Neural cell (in vitro differentiated cells): ENCODE measurements at regions not wholly inside any gene's neighbourhood (a gene's known extent, or its start where the extent isn't known, plus 50 kb on each side); places are given as distances from the start of the nearest gene placed in this dataset.

ENCODE experiments used
- H2AFZ ChIP-seq: fragments of 200-600, 300-800 bp; sonication (generic), shearing (Covaris generic); 2 replicates; pipeline ENCODE4 v1.6.0; 2014; ENCODE audit warnings: low read depth, mild to moderate bottlenecking, antibody characterized with exemption, low read length, moderate library complexity
- H3F3A ChIP-seq: fragments of 200-600 bp; shearing (Covaris generic); 2 replicates; pipeline ENCODE4 v1.6.1; 2016; ENCODE audit warnings: mild to moderate bottlenecking, moderate library complexity, mixed read lengths, antibody characterized with exemption, low read length; ENCODE audit not compliant: insufficient read depth, poor library complexity, severe bottlenecking
- H3K27ac ChIP-seq: fragments of 200-600, 300-800 bp; sonication (generic), shearing (Covaris generic); 2 replicates; pipeline ENCODE4 v1.5.1; 2014; ENCODE audit warnings: mild to moderate bottlenecking, low read length, moderate library complexity
- H3K27me3 ChIP-seq: fragments of 300-800, 200-600 bp; sonication (generic), shearing (Covaris generic); 2 replicates; pipeline ENCODE4 v1.6.0; 2014; ENCODE audit warnings: mild to moderate bottlenecking, low read depth, low read length, moderate library complexity; ENCODE audit not compliant: insufficient read depth
- H3K36me3 ChIP-seq: fragments of 300-800, 200-600 bp; sonication (generic), shearing (Covaris generic); 2 replicates; pipeline ENCODE4 v1.5.1; 2014; ENCODE audit warnings: mild to moderate bottlenecking, antibody characterized with exemption, low read length, moderate library complexity; ENCODE audit not compliant: insufficient read depth
- H3K4me2 ChIP-seq: fragments of 300-800, 200-600 bp; sonication (generic), shearing (Covaris generic); 2 replicates; pipeline ENCODE4 v1.6.0; 2014; ENCODE audit warnings: mild to moderate bottlenecking, low read length
- H3K4me3 ChIP-seq: fragments of 300-800, 200-600 bp; sonication (generic), shearing (Covaris generic); 2 replicates; pipeline ENCODE4 v1.5.1; 2014; ENCODE audit warnings: mild to moderate bottlenecking, low read length, moderate library complexity
- H3K79me2 ChIP-seq: fragments of 200-600 bp; shearing (Covaris generic); replicated peaks from 2 replicates; pipeline ENCODE4 v1.6.0; 2014; ENCODE audit warnings: mild to moderate bottlenecking, low read length, moderate library complexity; ENCODE audit not compliant: insufficient read depth
- H3K9ac ChIP-seq: fragments of 300-800, 200-600 bp; sonication (generic), shearing (Covaris generic); 2 replicates; pipeline ENCODE4 v1.6.1; 2016; ENCODE audit warnings: mild to moderate bottlenecking, low read length, mixed read lengths
- H3K9me2 ChIP-seq: fragments of 200-600 bp; shearing (Covaris generic); 2 replicates; pipeline ENCODE4 v1.6.1; 2016; ENCODE audit warnings: mild to moderate bottlenecking, low read length, mixed read lengths; ENCODE audit not compliant: insufficient read depth
- H3K9me3 ChIP-seq: fragments of 200-600, 300-800 bp; sonication (generic), shearing (Covaris generic); 2 replicates; pipeline ENCODE4 v1.6.1; 2016; ENCODE audit warnings: mild to moderate bottlenecking, mixed run types, low read length, moderate library complexity, mixed read lengths
- H4K20me1 ChIP-seq: fragments of 200-600 bp; shearing (Covaris generic); 2 replicates; pipeline ENCODE4 v1.6.1; 2016; ENCODE audit warnings: mild to moderate bottlenecking, mixed run types; ENCODE audit not compliant: insufficient read depth
- EP300 ChIP-seq: fragments of 450-650 bp; conservative IDR thresholded peaks from 2 replicates; pipeline ENCODE4 v1.6.1; 2014; ENCODE audit warnings: antibody characterized with exemption, mild to moderate bottlenecking, moderate library complexity; ENCODE audit not compliant: poor library complexity, severe bottlenecking
- EZH2 ChIP-seq: fragments of 200-600, 300-800 bp; shearing (Covaris generic), sonication (generic); IDR thresholded peaks from 2 replicates; pipeline ENCODE4 v1.6.1; 2014; ENCODE audit warnings: antibody characterized with exemption, low read length, borderline replicate concordance, mild to moderate bottlenecking; ENCODE audit not compliant: insufficient read depth, poor library complexity, severe bottlenecking
- MXI1 ChIP-seq: fragments of 450-650 bp; conservative IDR thresholded peaks from 2 replicates; pipeline ENCODE4 v1.6.1; 2014; ENCODE audit warnings: antibody characterized with exemption, mild to moderate bottlenecking; ENCODE audit not compliant: poor library complexity, severe bottlenecking
- POLR2AphosphoS5 ChIP-seq: IDR thresholded peaks from 2 replicates; pipeline ENCODE4 v1.6.1; 2012
- RAD21 ChIP-seq: fragments of 450-650 bp; conservative IDR thresholded peaks from 2 replicates; pipeline ENCODE4 v1.6.1; 2014; ENCODE audit warnings: antibody characterized with exemption, mild to moderate bottlenecking, moderate library complexity
- SMC3 ChIP-seq: fragments of 450-650 bp; conservative IDR thresholded peaks from 2 replicates; pipeline ENCODE4 v1.6.1; 2014; ENCODE audit warnings: antibody characterized with exemption, mild to moderate bottlenecking, moderate library complexity; ENCODE audit not compliant: poor library complexity
- TAF1 ChIP-seq: IDR thresholded peaks from 2 replicates; pipeline ENCODE4 v1.6.1; 2012; ENCODE audit warnings: low read depth
- TF ChIP-seq, protein P1 (sequence below): IDR thresholded peaks from 2 replicates; pipeline ENCODE4 v1.6.1; 2012; ENCODE audit warnings: borderline replicate concordance
- TF ChIP-seq, protein P2 (sequence below): fragments of 450-650 bp; IDR thresholded peaks from 2 replicates; pipeline ENCODE4 v1.5.1; 2014; ENCODE audit warnings: antibody characterized with exemption, mild to moderate bottlenecking, moderate library complexity; ENCODE audit not compliant: poor library complexity, severe bottlenecking

DNA sequence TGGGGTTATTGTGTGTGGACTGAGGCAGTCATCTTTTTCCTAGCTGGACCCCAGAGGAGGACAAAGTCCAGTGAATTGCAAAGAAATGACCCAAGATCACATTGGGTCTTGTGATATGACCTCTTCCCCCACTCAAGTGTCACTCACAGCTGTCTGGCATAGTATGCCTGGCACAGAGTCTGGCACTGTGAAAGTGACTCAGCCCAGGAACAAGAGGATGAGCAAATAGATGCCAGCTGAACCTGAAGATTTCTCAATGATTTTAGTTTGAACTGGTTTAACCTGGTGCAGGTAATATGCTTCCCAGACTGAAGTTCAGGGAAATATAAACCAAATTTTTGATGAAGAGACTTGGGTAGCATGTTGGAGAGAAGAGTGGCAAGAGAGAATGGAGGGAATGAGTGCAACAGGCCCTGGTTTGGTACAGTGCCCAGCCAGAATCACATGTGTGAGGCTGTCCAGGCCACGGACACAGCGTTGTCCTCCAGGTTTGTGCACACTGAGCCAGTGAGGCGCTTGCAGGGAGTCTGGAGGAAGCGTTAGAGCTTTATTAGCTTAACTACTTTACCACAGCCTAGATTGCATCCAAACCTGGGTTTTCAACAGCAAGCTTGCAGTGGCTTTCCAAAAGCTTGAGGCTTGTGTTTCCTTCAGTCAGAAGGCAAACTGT, 332.9 kb downstream of the NUAK1 start:
- no peak overlapping the region for H3K9ac ChIP-seq
- no peak overlapping the region for H3K4me2 ChIP-seq
- TF ChIP-seq, protein P1, sequence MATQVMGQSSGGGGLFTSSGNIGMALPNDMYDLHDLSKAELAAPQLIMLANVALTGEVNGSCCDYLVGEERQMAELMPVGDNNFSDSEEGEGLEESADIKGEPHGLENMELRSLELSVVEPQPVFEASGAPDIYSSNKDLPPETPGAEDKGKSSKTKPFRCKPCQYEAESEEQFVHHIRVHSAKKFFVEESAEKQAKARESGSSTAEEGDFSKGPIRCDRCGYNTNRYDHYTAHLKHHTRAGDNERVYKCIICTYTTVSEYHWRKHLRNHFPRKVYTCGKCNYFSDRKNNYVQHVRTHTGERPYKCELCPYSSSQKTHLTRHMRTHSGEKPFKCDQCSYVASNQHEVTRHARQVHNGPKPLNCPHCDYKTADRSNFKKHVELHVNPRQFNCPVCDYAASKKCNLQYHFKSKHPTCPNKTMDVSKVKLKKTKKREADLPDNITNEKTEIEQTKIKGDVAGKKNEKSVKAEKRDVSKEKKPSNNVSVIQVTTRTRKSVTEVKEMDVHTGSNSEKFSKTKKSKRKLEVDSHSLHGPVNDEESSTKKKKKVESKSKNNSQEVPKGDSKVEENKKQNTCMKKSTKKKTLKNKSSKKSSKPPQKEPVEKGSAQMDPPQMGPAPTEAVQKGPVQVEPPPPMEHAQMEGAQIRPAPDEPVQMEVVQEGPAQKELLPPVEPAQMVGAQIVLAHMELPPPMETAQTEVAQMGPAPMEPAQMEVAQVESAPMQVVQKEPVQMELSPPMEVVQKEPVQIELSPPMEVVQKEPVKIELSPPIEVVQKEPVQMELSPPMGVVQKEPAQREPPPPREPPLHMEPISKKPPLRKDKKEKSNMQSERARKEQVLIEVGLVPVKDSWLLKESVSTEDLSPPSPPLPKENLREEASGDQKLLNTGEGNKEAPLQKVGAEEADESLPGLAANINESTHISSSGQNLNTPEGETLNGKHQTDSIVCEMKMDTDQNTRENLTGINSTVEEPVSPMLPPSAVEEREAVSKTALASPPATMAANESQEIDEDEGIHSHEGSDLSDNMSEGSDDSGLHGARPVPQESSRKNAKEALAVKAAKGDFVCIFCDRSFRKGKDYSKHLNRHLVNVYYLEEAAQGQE = no peak
- TF ChIP-seq SMC3 (no peak), EP300 (no peak), TAF1 (no peak), EZH2 (no peak), RAD21 (no peak), POLR2AphosphoS5 (no peak), MXI1 (no peak)
- H3K4me3 ChIP-seq = no peak overlapping the region
- H3K9me2 ChIP-seq = no peaks in the 10 kb centered on the region
- H3K9me3 ChIP-seq = no peaks in the 10 kb centered on the region
- no peaks in the 10 kb centered on the region for H3F3A ChIP-seq
- no peaks in the 10 kb centered on the region for H4K20me1 ChIP-seq
- H3K27ac ChIP-seq = no peak overlapping the region
- peaks cover 5% of the 10 kb centered on the region for H3K27me3 ChIP-seq
- H2AFZ ChIP-seq = no peak overlapping the region
- no peaks in the 10 kb centered on the region for H3K36me3 ChIP-seq
- H3K79me2 ChIP-seq = no peaks in the 10 kb centered on the region

DNA sequence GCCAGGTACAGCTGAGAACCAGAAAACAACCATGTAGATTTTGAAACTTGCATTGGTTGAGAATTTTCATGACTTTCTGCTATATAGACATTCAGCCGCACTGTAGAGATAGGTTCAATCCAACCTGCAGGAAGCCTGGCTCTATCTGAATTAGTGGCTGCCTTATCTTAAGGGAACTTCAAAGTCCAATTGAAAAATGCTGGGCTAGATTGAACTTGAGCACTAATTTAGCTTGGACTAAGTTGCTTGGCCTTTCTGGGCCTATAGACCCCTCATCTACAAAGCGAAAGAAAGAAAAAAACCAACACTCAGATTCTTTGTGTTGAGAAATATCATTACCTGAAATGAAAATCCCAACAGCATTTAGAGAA, 332.4 kb downstream of the NUAK1 start:
- Histone ChIP-seq H3K9me3 (no peaks in the 10 kb centered on the region), H3K27me3 (peaks cover 5% of the 10 kb centered on the region), H3K27ac (no peak overlapping the region), H3K4me3 (no peak overlapping the region), H3K36me3 (no peaks in the 10 kb centered on the region), H3F3A (no peaks in the 10 kb centered on the region), H3K4me2 (no peak overlapping the region), H3K9ac (no peak overlapping the region), H4K20me1 (no peaks in the 10 kb centered on the region), H3K9me2 (no peaks in the 10 kb centered on the region), H3K79me2 (no peaks in the 10 kb centered on the region), H2AFZ (no peak overlapping the region)
- TF ChIP-seq POLR2AphosphoS5 (no peak), EZH2 (no peak), RAD21 (no peak), EP300 (no peak), MXI1 (no peak), SMC3 (no peak), TAF1 (no peak)
- TF ChIP-seq, protein P2, sequence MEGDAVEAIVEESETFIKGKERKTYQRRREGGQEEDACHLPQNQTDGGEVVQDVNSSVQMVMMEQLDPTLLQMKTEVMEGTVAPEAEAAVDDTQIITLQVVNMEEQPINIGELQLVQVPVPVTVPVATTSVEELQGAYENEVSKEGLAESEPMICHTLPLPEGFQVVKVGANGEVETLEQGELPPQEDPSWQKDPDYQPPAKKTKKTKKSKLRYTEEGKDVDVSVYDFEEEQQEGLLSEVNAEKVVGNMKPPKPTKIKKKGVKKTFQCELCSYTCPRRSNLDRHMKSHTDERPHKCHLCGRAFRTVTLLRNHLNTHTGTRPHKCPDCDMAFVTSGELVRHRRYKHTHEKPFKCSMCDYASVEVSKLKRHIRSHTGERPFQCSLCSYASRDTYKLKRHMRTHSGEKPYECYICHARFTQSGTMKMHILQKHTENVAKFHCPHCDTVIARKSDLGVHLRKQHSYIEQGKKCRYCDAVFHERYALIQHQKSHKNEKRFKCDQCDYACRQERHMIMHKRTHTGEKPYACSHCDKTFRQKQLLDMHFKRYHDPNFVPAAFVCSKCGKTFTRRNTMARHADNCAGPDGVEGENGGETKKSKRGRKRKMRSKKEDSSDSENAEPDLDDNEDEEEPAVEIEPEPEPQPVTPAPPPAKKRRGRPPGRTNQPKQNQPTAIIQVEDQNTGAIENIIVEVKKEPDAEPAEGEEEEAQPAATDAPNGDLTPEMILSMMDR = no peak
- TF ChIP-seq, protein P1 = no peak
